DND-41 (cell line): ENCODE measurements at regions not wholly inside any gene's neighbourhood (a gene's known extent, or its start where the extent isn't known, plus 50 kb on each side); places are given as distances from the start of the nearest gene placed in this dataset.

Source experiments
- EZH2 ChIP-seq: IDR thresholded peaks from 3 replicates; pipeline ENCODE4 v1.6.1; 2012; ENCODE audit warnings: borderline replicate concordance, low read depth, mild to moderate bottlenecking, moderate library complexity, low read length, inconsistent platforms; ENCODE audit not compliant: severe bottlenecking
- TF ChIP-seq, protein P1 (sequence below): IDR thresholded peaks from 2 replicates; pipeline ENCODE4 v1.5.1; 2012; ENCODE audit warnings: borderline replicate concordance, low read length, moderate library complexity, mild to moderate bottlenecking; ENCODE audit not compliant: poor library complexity, severe bottlenecking; ENCODE audit errors: extremely low read depth

GRCh38 chr18:8538935-8539334, 70.3 kb upstream of the RAB12 start:
- TF ChIP-seq, protein P1, sequence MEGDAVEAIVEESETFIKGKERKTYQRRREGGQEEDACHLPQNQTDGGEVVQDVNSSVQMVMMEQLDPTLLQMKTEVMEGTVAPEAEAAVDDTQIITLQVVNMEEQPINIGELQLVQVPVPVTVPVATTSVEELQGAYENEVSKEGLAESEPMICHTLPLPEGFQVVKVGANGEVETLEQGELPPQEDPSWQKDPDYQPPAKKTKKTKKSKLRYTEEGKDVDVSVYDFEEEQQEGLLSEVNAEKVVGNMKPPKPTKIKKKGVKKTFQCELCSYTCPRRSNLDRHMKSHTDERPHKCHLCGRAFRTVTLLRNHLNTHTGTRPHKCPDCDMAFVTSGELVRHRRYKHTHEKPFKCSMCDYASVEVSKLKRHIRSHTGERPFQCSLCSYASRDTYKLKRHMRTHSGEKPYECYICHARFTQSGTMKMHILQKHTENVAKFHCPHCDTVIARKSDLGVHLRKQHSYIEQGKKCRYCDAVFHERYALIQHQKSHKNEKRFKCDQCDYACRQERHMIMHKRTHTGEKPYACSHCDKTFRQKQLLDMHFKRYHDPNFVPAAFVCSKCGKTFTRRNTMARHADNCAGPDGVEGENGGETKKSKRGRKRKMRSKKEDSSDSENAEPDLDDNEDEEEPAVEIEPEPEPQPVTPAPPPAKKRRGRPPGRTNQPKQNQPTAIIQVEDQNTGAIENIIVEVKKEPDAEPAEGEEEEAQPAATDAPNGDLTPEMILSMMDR, result no peak
- no peak for TF ChIP-seq EZH2
